Epithelial cell of proximal tubule (primary cell): ENCODE measurements at regions not wholly inside any gene's neighbourhood (a gene's known extent, or its start where the extent isn't known, plus 50 kb on each side); places are given as distances from the start of the nearest gene placed in this dataset.
A peak's percentile ranks its signal among the peaks of the same experiment; 100 is the strongest.

ENCODE experiments used
- DNase-seq: peaks from one replicate; pipeline ENCODE4 v3.0.0-alpha.2; 2011; ENCODE audit warnings: low read depth
- H3K4me3 ChIP-seq: 2 replicates; pipeline ENCODE4 v1.5.1; 2011; ENCODE audit warnings: low read depth, mild to moderate bottlenecking, low read length
- CTCF ChIP-seq: conservative IDR thresholded peaks from 2 replicates; pipeline ENCODE4 v1.5.1; 2012; ENCODE audit warnings: low read depth, mild to moderate bottlenecking, low read length

GRCh38 chr11:104654181-104654813 is 244.0 kb downstream of the CASP12 start:
- H3K4me3 ChIP-seq: no peak overlapping the region
- no peak for DNase-seq
- TF ChIP-seq CTCF: no peak

- DNase-seq: no peak
- peak overlapping the region; percentile 24 for H3K4me3 ChIP-seq
- no peak for TF ChIP-seq CTCF
Measured at GRCh38 chr11:104653407-104653806, 244.9 kb downstream of the CASP12 start.

GRCh38 chr11:104652996-104653395 is 245.3 kb downstream of the CASP12 start:
- TF ChIP-seq CTCF: no peak
- DNase-seq: no peak
- H3K4me3 ChIP-seq: peak overlapping the region; percentile 24

GRCh38 chr11:104650234-104650633 is 248.0 kb downstream of the CASP12 start:
- TF ChIP-seq CTCF: no peak
- no peak for DNase-seq
- H3K4me3 ChIP-seq: no peak overlapping the region

GRCh38 chr11:104649002-104649401 is 249.3 kb downstream of the CASP12 start:
- no peak for DNase-seq
- H3K4me3 ChIP-seq: no peak overlapping the region
- TF ChIP-seq CTCF: no peak

- H3K4me3 ChIP-seq: no peak overlapping the region
- TF ChIP-seq CTCF: no peak
- DNase-seq: no peak
Measured at GRCh38 chr11:104645261-104646222, 252.7 kb downstream of the CASP12 start.
